Ramos (cell line): ENCODE measurements at regions not wholly inside any gene's neighbourhood (a gene's known extent, or its start where the extent isn't known, plus 50 kb on each side); places are given as distances from the start of the nearest gene placed in this dataset.

Experiments used
- in situ Hi-C: fragments of 300-500 bp; cut with MboI; formaldehyde crosslinking; loops from one replicate; pipeline ENCODE4 v1.14.3; 2022; ENCODE audit warnings: low sequenced_read_pairs; ENCODE audit not compliant: unreplicated experiment

- in situ Hi-C loops = no loop called here
Observed at GRCh38 chr14:22099942-22100763, 426.5 kb upstream of the OR4E1 start.

DNA sequence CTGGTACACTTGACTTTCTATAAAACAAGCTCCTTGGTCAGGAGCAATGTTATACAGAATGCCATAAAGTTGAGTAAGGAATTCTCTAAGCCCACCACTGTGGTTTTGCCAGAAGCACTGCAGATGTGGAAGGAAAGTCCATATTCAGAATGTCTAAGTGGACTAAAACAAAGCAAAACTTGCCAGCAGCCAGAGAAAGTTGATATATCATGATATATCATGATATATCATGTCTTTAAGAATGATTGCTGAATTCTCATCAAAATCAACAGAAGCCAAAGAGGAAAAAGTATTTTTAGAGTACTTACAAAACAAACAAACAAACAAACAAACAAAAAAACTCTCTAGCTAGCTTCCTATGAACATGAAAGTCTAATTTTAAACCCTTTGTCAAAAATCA, 424.8 kb upstream of the OR4E1 start:
- in situ Hi-C loops = no loop called here

- in situ Hi-C loops = no loop called here
Observed at GRCh38 chr14:22097586-22098292, 424.1 kb upstream of the OR4E1 start.

DNA sequence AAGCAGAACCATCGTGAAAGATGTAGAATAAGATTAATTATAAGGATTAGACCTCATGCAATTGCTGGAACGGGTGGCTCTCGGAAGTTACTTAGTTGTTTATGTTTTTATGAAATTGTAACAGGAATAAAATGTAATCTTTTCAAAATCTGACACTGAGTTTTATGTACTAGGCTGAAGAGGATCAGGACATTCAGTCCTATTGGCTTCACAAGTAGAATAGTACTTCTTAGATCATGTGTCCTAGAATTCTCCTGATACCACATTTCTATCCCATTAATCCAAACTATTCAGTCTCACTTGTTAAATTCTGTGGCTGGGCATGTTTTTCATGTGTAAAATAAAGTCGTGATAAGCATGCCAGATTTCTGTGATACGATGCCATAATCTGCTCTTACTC, 423.5 kb upstream of the OR4E1 start:
- in situ Hi-C loops = no loop called here

- in situ Hi-C loops = no loop called here
Observed at GRCh38 chr14:22096514-22096895, 422.9 kb upstream of the OR4E1 start.

GRCh38 chr14:22095860-22096513, 422.4 kb upstream of the OR4E1 start:
- in situ Hi-C loops = no loop called here

- in situ Hi-C loops = no loop called here
Observed at GRCh38 chr14:22089940-22090339, 416.3 kb upstream of the OR4E1 start.

- in situ Hi-C loops = no loop called here
Observed at GRCh38 chr14:22088614-22089342, 415.2 kb upstream of the OR4E1 start.

DNA sequence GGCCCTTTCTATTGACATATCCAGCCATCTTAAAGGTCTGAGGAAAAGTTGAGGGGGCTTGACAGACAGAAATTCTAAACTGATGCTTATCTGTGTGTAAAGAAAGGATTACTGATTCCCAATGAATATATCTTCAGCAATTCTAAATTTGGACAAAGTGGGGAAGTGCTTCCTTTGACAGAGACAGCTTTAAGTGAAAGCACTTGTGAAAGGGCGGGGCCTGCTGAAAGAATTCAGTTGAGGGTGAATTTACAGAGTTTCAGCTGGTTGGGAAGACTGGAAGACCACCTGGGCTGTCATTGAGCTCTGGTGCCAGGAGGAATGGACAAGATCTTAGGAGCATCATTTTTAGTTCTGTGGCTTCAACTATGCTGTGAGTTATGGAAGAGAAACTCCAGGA, 412.5 kb upstream of the OR4E1 start:
- in situ Hi-C loops = no loop called here

GRCh38 chr14:22084393-22085281, 411.0 kb upstream of the OR4E1 start:
- in situ Hi-C loops = no loop called here

DNA sequence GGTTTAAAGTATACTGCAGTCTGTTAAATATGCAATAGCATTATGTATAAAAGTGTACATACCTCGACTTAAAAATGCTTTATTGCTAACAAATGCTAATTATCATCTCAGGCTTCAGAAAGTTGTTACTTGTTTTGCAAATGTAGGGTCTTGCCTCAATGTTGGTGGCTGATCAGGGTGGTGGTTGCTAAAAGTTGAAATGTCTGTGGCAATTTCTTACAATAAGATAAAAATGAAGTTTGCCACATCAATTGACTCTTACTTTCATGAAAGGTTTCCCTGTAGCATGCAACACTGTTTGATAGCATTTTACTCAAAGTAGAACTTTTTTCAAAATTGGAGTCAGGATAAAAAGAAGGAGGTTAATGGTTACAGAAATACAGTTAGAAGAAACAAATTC, 407.7 kb upstream of the OR4E1 start:
- in situ Hi-C loops = no loop called here

DNA sequence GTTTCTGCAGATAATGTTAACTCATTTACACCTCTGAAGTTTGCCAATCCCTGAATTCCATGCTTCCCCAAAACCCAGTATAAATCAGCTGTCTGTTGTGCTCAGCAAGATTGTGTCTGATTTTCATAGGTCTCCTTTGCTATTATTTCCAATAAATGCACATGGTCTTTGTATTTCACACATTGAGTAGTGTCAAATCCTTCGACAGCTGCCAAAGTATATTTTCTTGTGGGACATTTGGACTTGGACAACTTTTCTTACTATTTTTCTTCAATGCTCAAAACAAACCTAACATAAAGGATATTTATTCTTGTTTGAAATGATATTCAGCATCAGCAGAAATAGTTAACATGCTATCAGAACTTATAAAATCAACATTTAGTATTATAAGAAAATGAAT, 406.1 kb upstream of the OR4E1 start:
- in situ Hi-C loops = no loop called here

- in situ Hi-C loops = no loop called here
Observed at GRCh38 chr14:22073801-22074200, 400.2 kb upstream of the OR4E1 start.

- in situ Hi-C loops = no loop called here
Observed at GRCh38 chr14:22071006-22071405, 397.4 kb upstream of the OR4E1 start.

- in situ Hi-C loops = no loop called here
Observed at GRCh38 chr14:22070119-22070982, 396.7 kb upstream of the OR4E1 start.

GRCh38 chr14:22065347-22065746, 391.7 kb upstream of the OR4E1 start:
- in situ Hi-C loops = no loop called here

DNA sequence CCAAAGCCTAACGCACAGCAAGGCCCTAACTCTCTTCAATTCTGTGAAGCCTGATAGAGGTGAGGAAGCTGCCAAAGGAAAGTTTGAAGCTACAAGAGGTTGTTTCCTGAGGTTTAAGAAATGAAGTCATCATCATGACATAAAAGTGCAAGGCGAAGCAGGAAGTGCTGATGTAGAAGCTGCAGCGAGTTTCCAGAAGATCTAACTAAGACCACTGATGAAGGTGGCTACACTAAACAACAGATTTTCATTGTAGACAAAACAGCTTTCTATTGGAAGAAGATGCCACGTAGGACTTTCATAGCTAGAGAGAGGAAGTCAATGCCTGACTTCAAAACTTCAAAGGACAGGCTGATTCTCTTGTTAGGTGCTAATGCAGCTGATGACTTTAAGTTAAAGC, 385.6 kb upstream of the OR4E1 start:
- in situ Hi-C loops = no loop called here

DNA sequence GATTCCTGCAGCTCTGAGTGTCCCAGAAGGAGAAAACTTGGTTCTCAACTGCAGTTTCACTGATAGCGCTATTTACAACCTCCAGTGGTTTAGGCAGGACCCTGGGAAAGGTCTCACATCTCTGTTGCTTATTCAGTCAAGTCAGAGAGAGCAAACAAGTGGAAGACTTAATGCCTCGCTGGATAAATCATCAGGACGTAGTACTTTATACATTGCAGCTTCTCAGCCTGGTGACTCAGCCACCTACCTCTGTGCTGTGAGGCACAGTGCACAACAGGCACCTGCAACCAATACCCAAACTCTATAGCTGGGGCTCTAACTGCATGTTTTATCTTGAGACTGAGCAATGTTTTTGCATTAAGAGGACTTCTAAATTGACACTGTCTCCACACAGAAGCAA, 379.2 kb upstream of the OR4E1 start:
- in situ Hi-C loops = no loop called here

GRCh38 chr14:22047115-22047514, 373.5 kb upstream of the OR4E1 start:
- in situ Hi-C loops = no loop called here
